IMR-90 (cell line): ENCODE measurements at regions not wholly inside any gene's neighbourhood (a gene's known extent, or its start where the extent isn't known, plus 50 kb on each side); places are given as distances from the start of the nearest gene placed in this dataset.

Source experiments
- ATAC-seq: fragments of 200-7000 bp; cut with Tn5 transposase; 2 replicates; pipeline ENCODE4 v1.9.1; 2020; ENCODE audit warnings: low read depth, mild to moderate bottlenecking, moderate library complexity
- BruUV-seq: library from RNA; stranded (reverse); fragments of 400-500 nt; replicated peaks from 2 replicates; lab custom pipeline; 2021; lab: Mats Ljungman, UMichigan
- CTCF ChIA-PET: fragments of 300-600 bp; formaldehyde crosslinking; extraction: SDS; loops from one replicate; lab custom pipeline; 2021; ENCODE audit warnings: antibody characterized with exemption; lab: Yijun Ruan, JAX
- POLR2A ChIA-PET: fragments of 300-600 bp; sonication (Branson Sonifier 250); formaldehyde crosslinking; loops from one replicate; lab custom pipeline; 2022; ENCODE audit warnings: antibody characterized with exemption; ENCODE audit not compliant: unreplicated experiment; lab: Charles Lee
- DNase-seq: peaks from one replicate; pipeline ENCODE4 v3.0.0; 2013
- H2AFZ ChIP-seq: replicated peaks from 2 replicates; pipeline ENCODE3; 2013; ENCODE audit warnings: low read length, mild to moderate bottlenecking; ENCODE audit not compliant: poor library complexity
- H2AK5ac ChIP-seq: 2 replicates; pipeline ENCODE4 v1.6.1; 2013; ENCODE audit warnings: low read depth, low read length, inconsistent platforms
- H2AK9ac ChIP-seq: replicated peaks from 2 replicates; pipeline ENCODE3; 2013; ENCODE audit warnings: mild to moderate bottlenecking, low read depth, low read length, moderate library complexity; ENCODE audit not compliant: poor library complexity
- H2BK120ac ChIP-seq: 2 replicates; pipeline ENCODE4 v1.6.1; 2013; ENCODE audit warnings: low read depth, low read length, inconsistent platforms
- H2BK15ac ChIP-seq: 3 replicates; pipeline ENCODE4 v1.6.1; 2013; ENCODE audit warnings: low read depth, low read length, inconsistent platforms
- H2BK20ac ChIP-seq: 2 replicates; pipeline ENCODE4 v1.6.1; 2013; ENCODE audit warnings: low read depth, mild to moderate bottlenecking, inconsistent platforms, low read length, moderate library complexity
- H2BK5ac ChIP-seq: 2 replicates; pipeline ENCODE4 v1.6.1; 2013; ENCODE audit warnings: mild to moderate bottlenecking, low read depth, low read length, inconsistent platforms; ENCODE audit not compliant: poor library complexity, severe bottlenecking
- H3K14ac ChIP-seq: replicated peaks from 2 replicates; pipeline ENCODE4 v1.6.1; 2013; ENCODE audit warnings: low read depth, low read length, inconsistent platforms
- H3K18ac ChIP-seq: 2 replicates; pipeline ENCODE4 v1.6.1; 2013; ENCODE audit warnings: low read depth, low read length, control low read depth
- H3K23ac ChIP-seq: 2 replicates; pipeline ENCODE4 v1.6.1; 2013; ENCODE audit warnings: low read depth, low read length, inconsistent platforms
- H3K27ac ChIP-seq: 2 replicates; pipeline ENCODE4 v1.5.1; 2013; ENCODE audit warnings: mild to moderate bottlenecking, control low read depth, low read length; ENCODE audit not compliant: insufficient read depth
- H3K27me3 ChIP-seq: 2 replicates; pipeline ENCODE4 v1.6.1; 2013; ENCODE audit warnings: low read length; ENCODE audit not compliant: control insufficient read depth, insufficient read depth
- H3K36me3 ChIP-seq: 2 replicates; pipeline ENCODE4 v1.6.1; 2013; ENCODE audit warnings: low read length, mixed read lengths; ENCODE audit not compliant: control insufficient read depth, insufficient read depth
- H3K4ac ChIP-seq: 2 replicates; pipeline ENCODE4 v1.6.1; 2013; ENCODE audit warnings: low read depth, low read length, inconsistent platforms
- H3K4me1 ChIP-seq: 2 replicates; pipeline ENCODE4 v1.6.1; 2013; ENCODE audit warnings: low read length, mixed read lengths; ENCODE audit not compliant: control insufficient read depth, insufficient read depth
- H3K4me2 ChIP-seq: 2 replicates; pipeline ENCODE4 v1.6.1; 2013; ENCODE audit warnings: low read depth, mild to moderate bottlenecking, control low read depth, low read length, moderate library complexity
- H3K4me3 ChIP-seq: 2 replicates; pipeline ENCODE4 v1.5.1; 2013; ENCODE audit warnings: low read depth, mild to moderate bottlenecking, control low read depth, low read length, moderate library complexity; ENCODE audit not compliant: insufficient read depth
- H3K56ac ChIP-seq: 2 replicates; pipeline ENCODE4 v1.6.1; 2013; ENCODE audit warnings: low read length, inconsistent platforms; ENCODE audit not compliant: insufficient read depth; ENCODE audit errors: extremely low read depth
- H3K79me1 ChIP-seq, 2 experiments: 2 replicates each; pipeline ENCODE4 v1.6.1; 2013; ENCODE audit warnings: low read length in 2 of 2, inconsistent platforms in 1 of 2, low read depth in 1 of 2
- H3K9ac ChIP-seq: 2 replicates; pipeline ENCODE4 v1.6.1; 2013; ENCODE audit warnings: low read depth, low read length, control low read depth
- H3K9me1 ChIP-seq: 2 replicates; pipeline ENCODE4 v1.6.1; 2013; ENCODE audit warnings: low read length, inconsistent platforms; ENCODE audit not compliant: insufficient read depth
- H3K9me3 ChIP-seq: 2 replicates; pipeline ENCODE4 v1.6.1; 2013; ENCODE audit warnings: low read length; ENCODE audit not compliant: control insufficient read depth, insufficient read depth
- H4K20me1 ChIP-seq: 2 replicates; pipeline ENCODE4 v1.6.1; 2013; ENCODE audit warnings: low read length, inconsistent platforms; ENCODE audit not compliant: insufficient read depth
- H4K5ac ChIP-seq: 2 replicates; pipeline ENCODE4 v1.6.1; 2013; ENCODE audit warnings: mild to moderate bottlenecking, low read depth, low read length, control low read depth
- H4K8ac ChIP-seq, 2 experiments: 2 replicates each; pipeline ENCODE4 v1.6.1; 2013; ENCODE audit warnings: low read depth in 2 of 2, low read length in 2 of 2, control low read depth in 1 of 2, inconsistent platforms in 1 of 2
- H4K91ac ChIP-seq: 2 replicates; pipeline ENCODE4 v1.6.1; 2013; ENCODE audit warnings: low read depth, low read length, inconsistent platforms; ENCODE audit not compliant: insufficient read depth
- BHLHE40 ChIP-seq: fragments of 150-350 bp; IDR thresholded peaks from 2 replicates; pipeline ENCODE4 v1.6.1; 2016; ENCODE audit warnings: mild to moderate bottlenecking, low read depth, low read length
- CEBPB ChIP-seq: IDR thresholded peaks from 2 replicates; pipeline ENCODE4 v1.6.1; 2012; ENCODE audit warnings: low read depth, low read length, improper control_type of control experiment
- CHD1 ChIP-seq: IDR thresholded peaks from 2 replicates; pipeline ENCODE4 v1.6.1; 2012; ENCODE audit warnings: low read depth, low read length, improper control_type of control experiment
- CTCF ChIP-seq: conservative IDR thresholded peaks from 2 replicates; pipeline ENCODE4 v1.5.1; 2012; ENCODE audit warnings: mild to moderate bottlenecking, low read depth, low read length, improper control_type of control experiment
- FOS ChIP-seq: fragments of 150-350 bp; IDR thresholded peaks from 2 replicates; pipeline ENCODE4 v1.6.1; 2016; ENCODE audit warnings: low read depth, low read length
- MAFK ChIP-seq: IDR thresholded peaks from 2 replicates; pipeline ENCODE4 v1.6.1; 2012; ENCODE audit warnings: low read depth, low read length, improper control_type of control experiment
- MAZ ChIP-seq: IDR thresholded peaks from 2 replicates; pipeline ENCODE4 v1.6.1; 2012; ENCODE audit warnings: low read depth, mild to moderate bottlenecking, low read length, improper control_type of control experiment, moderate library complexity, borderline replicate concordance
- MXI1 ChIP-seq: IDR thresholded peaks from 2 replicates; pipeline ENCODE4 v1.6.1; 2012; ENCODE audit warnings: low read depth, mild to moderate bottlenecking, low read length, moderate library complexity, borderline replicate concordance
- POLR2A ChIP-seq: IDR thresholded peaks from 2 replicates; pipeline ENCODE4 v1.6.1; 2012; ENCODE audit warnings: mild to moderate bottlenecking, low read depth, low read length
- RCOR1 ChIP-seq: IDR thresholded peaks from 2 replicates; pipeline ENCODE4 v1.6.1; 2012; ENCODE audit warnings: mild to moderate bottlenecking, low read length, improper control_type of control experiment; ENCODE audit not compliant: insufficient replicate concordance
- WGBS, 2 experiments: methylation state at CpG; one replicate each; pipeline versions ENCODE4 v1.1.5 to v1.1.7; 2013; ENCODE audit warnings: missing lambda C conversion rate in 2 of 2; ENCODE audit not compliant: insufficient read length in 1 of 2; ENCODE audit errors: extremely low coverage in 2 of 2; 5-methylcytosine and 5-hydroxymethylcytosine counted together
- dilution Hi-C: fragments of 300-500 bp; cut with HindIII; formaldehyde crosslinking; loops from one replicate; pipeline ENCODE4 v1.14.3; 2018; ENCODE audit warnings: low sequenced_read_pairs; ENCODE audit not compliant: unreplicated experiment
- in situ Hi-C: fragments of 300-500 bp; cut with MboI; formaldehyde crosslinking; loops from 3 replicates; pipeline ENCODE4 v1.14.3; 2019; ENCODE audit warnings: low sequenced_read_pairs, inconsistent platforms, mixed read lengths
- intact Hi-C: fragments of 100-400 bp; cut with micrococcal nuclease; formaldehyde crosslinking; loops from 2 replicates; pipeline ENCODE4 v1.10.0; 2022

GRCh38 chr18:65235966-65236624, 514.7 kb upstream of the CDH7 start:
- H2AFZ ChIP-seq = no peak overlapping the region

More at GRCh38 chr18:65235966-65236624, 514.7 kb upstream of the CDH7 start:
- H4K91ac ChIP-seq = no peak overlapping the region
- H3K4ac ChIP-seq = no peak overlapping the region
- ATAC-seq = no peak
- H3K56ac ChIP-seq = no peak overlapping the region
- intact Hi-C loops (no loop called here), in situ Hi-C loops (no loop called here), dilution Hi-C loops (no loop called here)
- no peak overlapping the region for H3K23ac ChIP-seq
- no peak overlapping the region for H3K4me2 ChIP-seq
- no peak overlapping the region for H2BK20ac ChIP-seq
- ChIA-PET CTCF (no interaction called here), POLR2A (no interaction called here)
- no peak overlapping the region for H2AK5ac ChIP-seq
- TF ChIP-seq BHLHE40 (no peak), CTCF (no peak), CHD1 (no peak), MAFK (no peak), POLR2A (no peak), RCOR1 (no peak), CEBPB (no peak), FOS (no peak), MAZ (no peak), MXI1 (no peak)
- H4K5ac ChIP-seq = no peak overlapping the region
- peaks cover 5% of the 10 kb centered on the region for H3K9me3 ChIP-seq
- H2BK15ac ChIP-seq = no peak overlapping the region
- no peak overlapping the region for H4K8ac ChIP-seq
- H3K36me3 ChIP-seq = no peaks in the 10 kb centered on the region
- H3K9ac ChIP-seq = no peak overlapping the region
- no peaks in the 10 kb centered on the region for H4K20me1 ChIP-seq
- no peak overlapping the region for H3K4me3 ChIP-seq
- no peak overlapping the region for H2BK5ac ChIP-seq
- no peak overlapping the region for H2AK9ac ChIP-seq
- no peak overlapping the region for H3K27ac ChIP-seq
- no CpG with 5 or more reads among the region's 7 CpGs for WGBS, 2 experiments
- no peak overlapping the region for H2BK120ac ChIP-seq
- H3K27me3 ChIP-seq = no peaks in the 10 kb centered on the region
- no peak overlapping the region for H3K14ac ChIP-seq
- no peaks in the 10 kb centered on the region for H3K9me1 ChIP-seq
- BruUV-seq = no TSS peak
- H3K79me1 ChIP-seq = no peaks in the 10 kb centered on the region
- H3K4me1 ChIP-seq = no peaks in the 10 kb centered on the region
- no peak for DNase-seq
- H3K18ac ChIP-seq = no peak overlapping the region
